Lower leg skin (tissue), 4 donors: ENCODE measurements at regions not wholly inside any gene's neighbourhood (a gene's known extent, or its start where the extent isn't known, plus 50 kb on each side); places are given as distances from the start of the nearest gene placed in this dataset.

Experiments used
- DNase-seq, 2 donors: peaks; one replicate each; pipeline ENCODE4 v3.0.0-alpha.2; 2019; ENCODE audit warnings: low spot score in 2 of 2
- H3K4me3 ChIP-seq: fragments of 200-600 bp; sonication (generic); 2 replicates; pipeline ENCODE4 v1.5.1; 2017; ENCODE audit warnings: mild to moderate bottlenecking, low read depth; ENCODE audit not compliant: poor library complexity, severe bottlenecking
- CTCF ChIP-seq, 3 donors: fragments of 450-650 bp; IDR thresholded peaks; one replicate each; pipeline ENCODE4 v1.5.1; 2016; ENCODE audit warnings: antibody characterized with exemption in 3 of 3, mild to moderate bottlenecking in 3 of 3, moderate library complexity in 2 of 3
- POLR2A ChIP-seq, 2 donors: fragments of 450-650 bp; IDR thresholded peaks; one replicate each; pipeline ENCODE4 v1.6.1; 2016 to 2017; ENCODE audit warnings: antibody characterized with exemption in 2 of 2, mild to moderate bottlenecking in 1 of 2, moderate library complexity in 1 of 2
- WGBS, 2 donors: methylation state at CpG; one replicate each; pipeline ENCODE4 v1.1.5; 2018; 5-methylcytosine and 5-hydroxymethylcytosine counted together
- intact Hi-C: fragments of 100-400 bp; cut with DNase I; formaldehyde crosslinking; loops from one replicate; pipeline ENCODE4 v1.15.0; 2023; ENCODE audit warnings: low total_unique reads

- TF ChIP-seq CTCF (IDR thresholded peaks at IDR 0.05) = no peak
- TF ChIP-seq POLR2A (IDR thresholded peaks at IDR 0.05) = no peak
- intact Hi-C loops = no loop called here
- H3K4me3 ChIP-seq = no peak overlapping the region
- WGBS, 2 donors = 43 to 50% methylated on average over 4 of the region's 4 CpGs
- DNase-seq = no peak
Measured at GRCh38 chr2:182581196-182581935, 134.7 kb upstream of the DNAJC10 start.

GRCh38 chr2:182584462-182584861 is 131.6 kb upstream of the DNAJC10 start:
- TF ChIP-seq CTCF (IDR thresholded peaks at IDR 0.05) (no peak), POLR2A (IDR thresholded peaks at IDR 0.05) (no peak)
- no peak overlapping the region for H3K4me3 ChIP-seq
- intact Hi-C loops = no loop called here
- no peak for DNase-seq
- WGBS, 2 donors = 77 to 81% methylated on average over 3 of the region's 3 CpGs

GRCh38 chr2:182585001-182585400 is 131.1 kb upstream of the DNAJC10 start:
- intact Hi-C loops = no loop called here
- TF ChIP-seq CTCF (IDR thresholded peaks at IDR 0.05) = no peak
- TF ChIP-seq POLR2A (IDR thresholded peaks at IDR 0.05) = no peak
- no peak for DNase-seq
- H3K4me3 ChIP-seq = no peak overlapping the region
- WGBS, 2 donors = 69 to 71% methylated on average over 3 of the region's 3 CpGs

GRCh38 chr2:182585430-182585829 is 130.6 kb upstream of the DNAJC10 start:
- H3K4me3 ChIP-seq = no peak overlapping the region
- 66 to 69% methylated on average over 2 of the region's 2 CpGs for WGBS, 2 donors
- intact Hi-C loops = no loop called here
- TF ChIP-seq POLR2A (IDR thresholded peaks at IDR 0.05) (no peak), CTCF (IDR thresholded peaks at IDR 0.05) (no peak)
- DNase-seq = no peak

GRCh38 chr2:182586426-182586825 is 129.6 kb upstream of the DNAJC10 start:
- no peak for DNase-seq
- WGBS, 2 donors = 66 to 78% methylated on average over 2 of the region's 2 CpGs
- TF ChIP-seq POLR2A (IDR thresholded peaks at IDR 0.05) (no peak), CTCF (IDR thresholded peaks at IDR 0.05) (no peak)
- intact Hi-C loops = no loop called here
- H3K4me3 ChIP-seq = no peak overlapping the region

- 70 to 74% methylated on average over 1 of the region's 1 CpG for WGBS, 2 donors
- no peak for DNase-seq
- intact Hi-C loops = no loop called here
- no peak for TF ChIP-seq CTCF (IDR thresholded peaks at IDR 0.05)
- no peak for TF ChIP-seq POLR2A (IDR thresholded peaks at IDR 0.05)
- no peak overlapping the region for H3K4me3 ChIP-seq
Measured at GRCh38 chr2:182587831-182588230, 128.2 kb upstream of the DNAJC10 start.
